Mammary epithelial cell (primary cell): ENCODE measurements at regions not wholly inside any gene's neighbourhood (a gene's known extent, or its start where the extent isn't known, plus 50 kb on each side); places are given as distances from the start of the nearest gene placed in this dataset.

Source experiments
- EZH2 ChIP-seq: IDR thresholded peaks from 2 replicates; pipeline ENCODE4 v1.6.1; 2012; ENCODE audit warnings: low read length, inconsistent platforms, borderline replicate concordance
- TF ChIP-seq, protein P1 (sequence below), 2 donors: IDR thresholded peaks in 1 of 2; conservative IDR thresholded peaks in 1 of 2; 2 replicates each; pipeline ENCODE4 v1.5.1; 2011 to 2012; ENCODE audit warnings: inconsistent platforms in 2 of 2, low read length in 2 of 2, mild to moderate bottlenecking in 2 of 2, control low read depth in 1 of 2, low read depth in 1 of 2; ENCODE audit not compliant: insufficient read depth in 1 of 2; ENCODE audit errors: extremely low read depth in 1 of 2

DNA sequence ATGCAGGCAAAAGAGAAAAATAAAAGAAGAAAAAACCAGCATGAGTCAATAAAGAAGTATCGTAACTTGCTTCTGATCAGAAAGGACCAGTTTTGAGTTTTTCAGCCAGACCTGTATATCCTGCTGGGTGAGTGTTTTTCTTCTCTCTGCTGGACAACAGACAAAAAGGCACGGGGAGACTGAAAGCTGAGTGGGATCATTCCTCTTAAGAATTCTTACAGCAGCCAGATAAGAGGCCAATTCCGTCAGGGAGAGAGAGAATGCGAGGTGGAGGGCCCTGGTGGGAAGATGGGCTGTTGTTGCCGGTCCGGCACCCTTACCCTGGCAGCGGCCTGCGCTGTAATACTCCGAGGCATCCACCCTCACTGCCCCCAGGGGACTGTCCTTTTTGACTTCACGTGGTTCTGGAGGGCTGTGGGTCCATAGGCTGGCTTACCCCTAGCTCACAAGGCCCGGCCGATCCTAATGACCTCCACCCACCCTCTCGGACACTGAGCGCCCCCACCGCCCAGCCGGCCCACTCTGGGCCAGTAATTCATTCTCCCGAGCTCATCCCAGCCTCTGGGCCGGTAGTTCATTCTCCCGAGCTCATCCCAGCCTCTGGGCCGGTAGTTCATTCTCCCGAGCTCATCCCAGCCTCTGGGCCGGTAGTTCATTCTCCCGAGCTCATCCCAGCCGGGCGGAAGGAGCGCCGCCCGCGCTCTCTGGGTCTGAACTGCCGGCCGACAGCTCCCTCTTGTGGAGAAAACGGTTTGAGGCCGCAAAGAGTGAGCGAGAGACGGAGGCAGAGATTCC lies 118.3 kb upstream of the SIRPA start:
- no peak for TF ChIP-seq EZH2
- TF ChIP-seq, protein P1, sequence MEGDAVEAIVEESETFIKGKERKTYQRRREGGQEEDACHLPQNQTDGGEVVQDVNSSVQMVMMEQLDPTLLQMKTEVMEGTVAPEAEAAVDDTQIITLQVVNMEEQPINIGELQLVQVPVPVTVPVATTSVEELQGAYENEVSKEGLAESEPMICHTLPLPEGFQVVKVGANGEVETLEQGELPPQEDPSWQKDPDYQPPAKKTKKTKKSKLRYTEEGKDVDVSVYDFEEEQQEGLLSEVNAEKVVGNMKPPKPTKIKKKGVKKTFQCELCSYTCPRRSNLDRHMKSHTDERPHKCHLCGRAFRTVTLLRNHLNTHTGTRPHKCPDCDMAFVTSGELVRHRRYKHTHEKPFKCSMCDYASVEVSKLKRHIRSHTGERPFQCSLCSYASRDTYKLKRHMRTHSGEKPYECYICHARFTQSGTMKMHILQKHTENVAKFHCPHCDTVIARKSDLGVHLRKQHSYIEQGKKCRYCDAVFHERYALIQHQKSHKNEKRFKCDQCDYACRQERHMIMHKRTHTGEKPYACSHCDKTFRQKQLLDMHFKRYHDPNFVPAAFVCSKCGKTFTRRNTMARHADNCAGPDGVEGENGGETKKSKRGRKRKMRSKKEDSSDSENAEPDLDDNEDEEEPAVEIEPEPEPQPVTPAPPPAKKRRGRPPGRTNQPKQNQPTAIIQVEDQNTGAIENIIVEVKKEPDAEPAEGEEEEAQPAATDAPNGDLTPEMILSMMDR (conservative IDR thresholded peaks at IDR 0.05 in 1 of 2, IDR thresholded peaks at IDR 0.05 in 1 of 2; ENCODE audit: extremely low read depth in 1 of 2, insufficient read depth in 1 of 2, low read depth in 1 of 2, low read length in 2 of 2) = peak; percentile 62 to 87
